ENCODE measurements at regions not wholly inside any gene's neighbourhood (a gene's known extent, or its start where the extent isn't known, plus 50 kb on each side); places are given as distances from the start of the nearest gene placed in this dataset.

DNA sequence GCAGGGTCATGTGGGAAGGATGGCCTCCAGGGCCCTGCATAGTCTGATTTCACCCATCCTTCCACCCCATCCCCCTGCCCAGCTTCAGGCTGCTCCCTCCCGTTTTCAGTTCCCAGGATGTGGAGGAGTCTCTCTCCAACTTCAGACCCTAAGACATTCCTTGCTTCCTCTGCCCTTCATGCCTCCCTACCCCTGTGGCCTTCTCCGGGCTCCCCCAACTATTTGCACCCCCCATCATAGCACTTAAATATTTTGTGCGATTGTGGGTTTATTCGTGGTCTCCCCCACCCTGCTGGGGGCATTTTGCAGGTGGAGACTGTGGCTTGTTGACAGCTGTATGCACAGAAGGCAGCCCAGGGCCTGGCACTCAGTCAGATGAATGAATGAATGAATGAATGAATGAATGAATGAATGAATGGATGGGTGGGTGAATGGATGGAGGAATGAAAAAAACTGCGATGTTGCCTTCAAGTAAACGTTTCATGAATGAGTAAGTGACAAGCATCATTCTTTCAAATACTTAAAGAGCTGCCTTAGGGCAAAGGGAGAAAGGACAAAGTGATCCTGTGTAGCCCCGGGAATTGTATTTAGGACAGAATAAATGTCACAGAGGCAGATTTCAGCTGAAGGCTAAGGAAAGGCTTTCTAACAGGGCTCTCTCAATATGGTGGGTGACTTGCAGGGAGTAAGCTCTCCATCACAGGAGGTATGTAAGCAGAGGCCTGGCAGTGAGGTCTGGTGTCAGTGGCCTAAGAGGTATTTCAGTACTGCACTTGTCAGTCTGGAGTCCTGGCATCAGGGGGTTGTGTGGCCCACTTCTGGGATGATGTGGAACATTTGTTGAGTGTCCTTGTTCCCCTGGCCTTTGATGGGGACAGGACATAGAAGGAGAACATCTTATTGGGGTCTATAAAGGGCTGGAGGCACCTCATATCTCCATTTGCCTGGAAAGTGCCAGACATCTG lies 156.4 kb downstream of the PTPRU start:
- no peak for DNase-seq (ENCODE audit: low read depth)
- no peak overlapping the region for H3K4me3 ChIP-seq (replicated peaks; ENCODE audit: low read depth, low read length)
- no peak for TF ChIP-seq CTCF (IDR thresholded peaks at IDR 0.05; ENCODE audit: low read length, missing control alignments)

- DNase-seq (ENCODE audit: low read depth): no peak
- no peak for TF ChIP-seq CTCF (IDR thresholded peaks at IDR 0.05; ENCODE audit: low read length, missing control alignments)
- no peak overlapping the region for H3K4me3 ChIP-seq (replicated peaks; ENCODE audit: low read depth, low read length)
These were observed 155.7 kb downstream of the PTPRU start for GRCh38 chr1:29392036-29392435.

DNA sequence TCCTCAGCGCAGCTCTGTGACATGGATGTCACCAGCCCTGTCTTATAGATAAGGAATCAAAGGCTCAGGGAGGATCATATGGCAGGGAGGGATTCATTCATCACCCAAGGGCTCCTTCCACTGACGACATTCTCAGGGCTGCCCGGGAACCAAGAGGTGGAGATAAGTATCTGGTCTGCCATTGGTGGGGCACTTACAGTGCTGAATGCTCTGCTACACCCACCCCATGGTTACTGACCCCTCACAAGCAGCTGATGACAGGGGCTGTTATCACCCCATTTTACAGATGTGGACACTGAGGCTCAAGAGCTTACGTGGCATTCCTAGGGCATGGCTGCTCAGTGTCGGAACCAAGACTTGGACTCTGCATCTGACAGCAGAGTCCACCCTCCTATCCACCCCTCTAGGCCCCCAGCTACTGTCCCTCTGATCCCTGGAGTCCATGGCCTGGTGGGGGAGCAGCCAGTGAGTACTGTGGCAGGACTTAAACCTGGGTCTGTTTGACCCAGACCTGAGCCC lies 155.1 kb downstream of the PTPRU start:
- no peak for DNase-seq (ENCODE audit: low read depth)
- no peak overlapping the region for H3K4me3 ChIP-seq (replicated peaks; ENCODE audit: low read depth, low read length)
- no peak for TF ChIP-seq CTCF (IDR thresholded peaks at IDR 0.05; ENCODE audit: low read length, missing control alignments)

DNA sequence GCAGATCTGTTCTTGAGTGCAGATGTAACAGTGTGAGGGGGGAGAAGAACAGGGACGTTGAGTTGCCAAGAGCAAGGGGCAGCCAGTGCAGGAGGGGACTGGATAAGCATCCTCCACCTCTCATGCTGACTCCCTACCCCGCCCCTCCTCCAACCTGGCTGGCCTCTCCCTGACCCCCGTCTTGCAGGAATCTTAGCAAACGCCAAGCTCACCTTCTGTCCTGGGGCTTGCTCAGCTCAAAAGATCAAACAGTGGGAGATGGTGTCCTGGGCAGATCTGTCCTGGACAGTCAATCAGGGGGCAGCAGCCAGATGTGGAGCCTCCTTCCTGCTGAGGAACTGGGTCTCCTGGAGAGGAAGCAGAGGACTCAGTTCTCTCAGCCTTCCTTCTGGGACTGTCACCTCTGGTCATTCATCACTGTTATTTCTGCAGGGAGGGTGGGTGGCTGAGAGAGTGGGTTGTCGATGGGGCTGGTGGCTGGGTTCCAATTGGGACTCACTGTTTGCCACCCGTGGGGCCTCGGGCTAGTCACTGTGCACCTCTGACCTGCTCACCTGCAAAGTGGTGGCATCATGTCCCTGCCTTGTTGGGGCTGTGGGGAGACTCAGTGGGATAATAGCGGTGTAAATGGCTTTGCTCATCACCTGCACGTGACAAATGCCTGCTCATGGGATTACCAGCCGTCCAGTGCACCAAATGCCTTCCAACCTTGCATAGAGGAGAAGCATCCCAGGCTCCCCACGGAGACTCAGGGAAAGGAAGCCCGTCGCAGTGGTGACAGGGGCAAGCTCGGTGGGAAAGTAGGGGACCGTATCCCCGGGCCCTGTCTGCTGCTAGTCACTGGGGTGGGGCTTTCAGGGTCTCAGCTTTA lies 154.4 kb downstream of the PTPRU start:
- H3K4me3 ChIP-seq (replicated peaks; ENCODE audit: low read depth, low read length): no peak overlapping the region
- TF ChIP-seq CTCF (IDR thresholded peaks at IDR 0.05; ENCODE audit: low read length, missing control alignments): no peak
- DNase-seq (ENCODE audit: low read depth): no peak

- DNase-seq (ENCODE audit: low read depth): no peak
- H3K4me3 ChIP-seq (replicated peaks; ENCODE audit: low read depth, low read length): no peak overlapping the region
- no peak for TF ChIP-seq CTCF (IDR thresholded peaks at IDR 0.05; ENCODE audit: low read length, missing control alignments)
These were observed 153.8 kb downstream of the PTPRU start for GRCh38 chr1:29390075-29390474.

DNA sequence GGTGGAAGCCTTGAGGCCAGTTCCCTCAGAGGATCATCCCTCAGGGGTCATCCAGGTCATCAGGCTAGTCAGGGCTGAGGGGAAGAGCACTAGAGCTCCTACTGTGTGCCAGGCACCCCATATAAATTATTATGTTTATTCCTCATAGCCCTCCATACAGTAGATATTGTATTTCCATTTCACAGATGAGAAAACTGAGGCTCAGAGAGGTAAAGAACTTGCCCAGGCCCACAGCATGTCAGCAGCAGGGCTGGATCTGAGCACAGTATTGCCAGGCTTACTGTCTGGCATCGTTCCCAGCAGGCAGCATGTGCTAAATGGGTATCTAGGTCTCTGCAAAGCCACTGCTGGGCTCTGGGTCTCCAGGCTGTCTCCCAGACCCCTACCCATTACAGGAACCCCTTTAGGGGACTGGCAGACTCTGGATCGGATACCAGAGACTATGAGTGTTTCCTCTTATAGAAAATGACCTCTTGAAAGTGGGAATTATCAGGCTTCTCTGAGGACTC lies 153.3 kb downstream of the PTPRU start:
- H3K4me3 ChIP-seq (replicated peaks; ENCODE audit: low read depth, low read length): no peak overlapping the region
- DNase-seq (ENCODE audit: low read depth): no peak
- no peak for TF ChIP-seq CTCF (IDR thresholded peaks at IDR 0.05; ENCODE audit: low read length, missing control alignments)

Measured in fibroblast of pulmonary artery (primary cell).